GM12891 (cell line): ENCODE measurements at regions not wholly inside any gene's neighbourhood (a gene's known extent, or its start where the extent isn't known, plus 50 kb on each side); places are given as distances from the start of the nearest gene placed in this dataset.

Source experiments
- POLR2A ChIP-seq: IDR thresholded peaks from 2 replicates; pipeline ENCODE4 v1.6.1; 2011; ENCODE audit warnings: low read depth, low read length, control low read depth
- POLR2AphosphoS5 ChIP-seq: IDR thresholded peaks from 2 replicates; pipeline ENCODE4 v1.6.1; 2011; ENCODE audit warnings: low read depth, low read length, control low read depth
- POU2F2 ChIP-seq: IDR thresholded peaks from 2 replicates; pipeline ENCODE4 v1.6.1; 2011; ENCODE audit warnings: low read depth, mild to moderate bottlenecking, control low read depth, low read length, moderate library complexity
- SPI1 ChIP-seq: IDR thresholded peaks from 2 replicates; pipeline ENCODE4 v1.6.1; 2011; ENCODE audit warnings: low read depth, low read length, control low read depth
- TAF1 ChIP-seq: IDR thresholded peaks from 2 replicates; pipeline ENCODE4 v1.6.1; 2011; ENCODE audit warnings: low read depth, low read length, control low read depth

DNA sequence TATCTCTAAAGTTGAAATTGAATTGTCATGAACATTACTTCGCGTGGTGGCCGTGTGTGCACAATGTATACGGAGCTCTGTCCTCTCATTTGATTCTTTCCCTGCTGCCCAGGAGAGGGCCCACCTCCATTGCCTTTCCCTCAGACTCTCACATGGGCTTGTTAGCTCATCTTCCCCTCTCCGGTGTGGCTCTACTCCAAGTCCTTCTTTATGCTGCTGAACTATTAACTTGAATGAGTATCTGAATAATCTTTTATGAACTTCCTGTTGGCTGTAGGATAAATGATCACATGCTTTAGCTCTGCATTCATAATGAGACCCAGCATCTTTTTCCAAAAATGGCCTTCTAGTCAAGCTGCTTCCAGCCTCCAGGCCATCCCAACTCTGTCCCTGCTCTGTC, 68.8 kb upstream of the CLNK start:
- TF ChIP-seq POLR2A: no peak
- TF ChIP-seq TAF1: no peak
- no peak for TF ChIP-seq POLR2AphosphoS5
- no peak for TF ChIP-seq SPI1
- no peak for TF ChIP-seq POU2F2
